ENCODE measurements at regions not wholly inside any gene's neighbourhood (a gene's known extent, or its start where the extent isn't known, plus 50 kb on each side); places are given as distances from the start of the nearest gene placed in this dataset.

DNA sequence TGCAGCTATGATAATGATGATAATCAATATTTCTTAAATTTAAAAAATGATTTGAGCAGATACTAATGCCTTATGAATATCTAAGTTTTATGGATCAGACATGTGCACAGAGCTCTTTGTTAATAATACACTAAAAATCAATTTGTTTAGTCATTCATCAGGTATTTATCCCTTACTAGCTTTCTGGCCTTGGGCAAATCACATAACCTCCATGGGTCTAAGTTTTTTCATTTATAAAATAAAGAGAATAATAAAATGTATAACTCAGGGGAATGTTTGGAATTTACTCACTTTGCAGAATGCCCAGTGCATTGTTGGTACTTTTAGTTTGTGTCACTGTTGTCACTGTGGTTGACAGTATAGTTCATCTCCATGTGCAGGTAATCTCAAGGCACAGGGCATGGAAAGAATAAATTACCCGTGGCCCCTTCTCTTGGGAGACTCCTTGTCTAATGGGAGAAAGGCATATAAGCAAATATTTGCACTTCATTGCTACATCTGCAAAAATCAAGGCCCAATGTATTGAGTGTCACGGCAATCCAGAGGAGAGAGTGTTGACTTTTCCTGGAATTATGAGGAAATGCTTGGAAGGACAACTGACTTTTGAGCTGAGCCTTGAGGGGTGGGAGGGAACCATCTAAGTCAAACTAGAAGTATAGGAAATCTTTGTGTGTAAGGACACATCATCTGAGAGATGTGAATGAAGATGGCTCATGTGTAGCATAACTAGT, 64.7 kb upstream of the CTTNBP2 start:
- no peak overlapping the region for H3K27ac ChIP-seq (ENCODE audit: low read length)
- no peak for TF ChIP-seq EZH2 (optimal IDR thresholded peaks at IDR 0.05; ENCODE audit: low read depth, low read length)
- H3K9me3 ChIP-seq (replicated peaks; ENCODE audit: insufficient read depth, low read length) = no peaks in the 10 kb centered on the region
- no peaks in the 10 kb centered on the region for H4K20me1 ChIP-seq (ENCODE audit: insufficient read depth, low read length)
- H3K27me3 ChIP-seq (replicated peaks; ENCODE audit: insufficient read depth, low read length) = no peaks in the 10 kb centered on the region
- no peaks in the 10 kb centered on the region for H3K9me2 ChIP-seq (replicated peaks; ENCODE audit: insufficient read depth, low read length)
- no peak overlapping the region for H2AFZ ChIP-seq (ENCODE audit: low read length)
- H3K36me3 ChIP-seq (replicated peaks; ENCODE audit: insufficient read depth, low read length) = no peaks in the 10 kb centered on the region
- no peaks in the 10 kb centered on the region for H3K79me2 ChIP-seq (ENCODE audit: low read length)
- DNase-seq = no peak
- H3K4me3 ChIP-seq (ENCODE audit: low read length) = no peak overlapping the region
- H3K9ac ChIP-seq (ENCODE audit: low read length) = no peak overlapping the region
- H3K4me1 ChIP-seq (ENCODE audit: low read length) = peaks cover 13% of the 10 kb centered on the region
- H3F3A ChIP-seq (ENCODE audit: insufficient read depth, low read length) = no peaks in the 10 kb centered on the region
- no peak overlapping the region for H3K4me2 ChIP-seq (ENCODE audit: low read depth, low read length)

DNA sequence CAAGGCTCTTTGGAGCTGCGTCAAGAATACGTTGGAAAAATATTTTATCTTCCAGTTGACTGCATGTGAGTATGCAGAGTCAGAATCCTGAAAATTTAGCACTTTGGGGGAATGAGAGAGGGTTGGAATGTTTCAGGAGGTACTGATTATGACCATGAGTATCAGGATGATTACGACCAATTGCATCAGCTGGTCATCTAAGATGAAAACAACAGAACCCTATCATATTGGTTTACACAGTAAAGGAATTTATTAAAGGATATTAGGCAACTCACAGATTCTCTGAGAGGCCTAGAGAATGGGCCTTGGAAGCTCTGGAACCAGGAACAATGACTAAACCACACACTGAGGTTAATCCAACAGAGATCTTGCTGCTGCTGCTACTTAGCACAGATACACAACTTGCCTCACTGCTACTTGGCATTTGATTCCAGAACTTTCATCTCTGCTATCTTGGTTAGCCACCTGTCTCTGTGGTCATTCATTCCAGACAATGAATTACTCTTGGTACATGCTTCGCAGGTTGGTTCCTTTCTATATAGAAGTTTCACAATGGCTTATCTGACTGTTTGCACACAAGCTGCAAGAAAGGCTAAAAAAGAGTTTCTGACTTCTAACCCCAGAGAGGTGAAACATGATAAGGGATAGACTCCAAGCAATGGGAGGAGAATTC, 68.0 kb upstream of the CTTNBP2 start:
- H3K27me3 ChIP-seq (replicated peaks; ENCODE audit: insufficient read depth, low read length) = no peaks in the 10 kb centered on the region
- no peak overlapping the region for H3K4me3 ChIP-seq (ENCODE audit: low read length)
- TF ChIP-seq EZH2phosphoT487 (IDR thresholded peaks at IDR 0.05; ENCODE audit: low read length) (no peak), EZH2 (optimal IDR thresholded peaks at IDR 0.05; ENCODE audit: low read depth, low read length) (no peak)
- H3K9me3 ChIP-seq (replicated peaks; ENCODE audit: insufficient read depth, low read length) = no peaks in the 10 kb centered on the region
- no peaks in the 10 kb centered on the region for H4K20me1 ChIP-seq (ENCODE audit: insufficient read depth, low read length)
- no peaks in the 10 kb centered on the region for H3K79me2 ChIP-seq (ENCODE audit: low read length)
- no peak overlapping the region; the same call in 1 of the 2 replicates for H3K27ac ChIP-seq (ENCODE audit: low read length)
- no peaks in the 10 kb centered on the region for H3F3A ChIP-seq (ENCODE audit: insufficient read depth, low read length)
- no peaks in the 10 kb centered on the region for H3K9me2 ChIP-seq (replicated peaks; ENCODE audit: insufficient read depth, low read length)
- peak; percentile 71 for DNase-seq
- no peak overlapping the region for H3K9ac ChIP-seq (ENCODE audit: low read length)
- no peak overlapping the region for H3K4me2 ChIP-seq (ENCODE audit: low read depth, low read length)
- no peaks in the 10 kb centered on the region for H3K36me3 ChIP-seq (replicated peaks; ENCODE audit: insufficient read depth, low read length)
- H3K4me1 ChIP-seq (ENCODE audit: low read length) = peaks cover 13% of the 10 kb centered on the region
- no peak overlapping the region for H2AFZ ChIP-seq (ENCODE audit: low read length)

DNA sequence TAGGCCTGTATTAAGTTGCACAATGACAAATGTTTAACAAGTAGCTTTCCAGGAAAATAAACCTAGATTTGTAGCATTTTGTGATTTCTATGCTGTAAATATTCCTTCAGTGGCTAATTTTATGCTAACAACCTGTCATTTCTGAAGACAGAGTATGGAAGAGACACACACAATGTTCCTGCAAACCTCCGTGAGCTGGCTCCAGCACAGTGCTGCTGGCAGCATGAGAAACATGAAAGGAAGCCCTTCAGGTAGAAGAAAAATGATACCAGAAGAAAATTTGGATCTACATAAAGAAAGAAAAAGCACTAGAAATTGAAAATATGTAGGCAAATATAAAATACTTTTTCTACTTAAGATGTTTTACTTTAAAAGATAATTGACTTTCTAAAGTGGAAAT, 69.5 kb upstream of the CTTNBP2 start:
- Histone ChIP-seq H3K4me3 (ENCODE audit: low read length) (no peak overlapping the region), H3K27me3 (replicated peaks; ENCODE audit: insufficient read depth, low read length) (no peaks in the 10 kb centered on the region), H2AFZ (ENCODE audit: low read length) (no peak overlapping the region), H4K20me1 (ENCODE audit: insufficient read depth, low read length) (no peaks in the 10 kb centered on the region), H3F3A (ENCODE audit: insufficient read depth, low read length) (no peaks in the 10 kb centered on the region), H3K9me3 (replicated peaks; ENCODE audit: insufficient read depth, low read length) (no peaks in the 10 kb centered on the region), H3K4me1 (ENCODE audit: low read length) (peaks cover 7% of the 10 kb centered on the region), H3K9me2 (replicated peaks; ENCODE audit: insufficient read depth, low read length) (no peaks in the 10 kb centered on the region), H3K79me2 (ENCODE audit: low read length) (no peaks in the 10 kb centered on the region), H3K27ac (ENCODE audit: low read length) (no peak overlapping the region), H3K36me3 (replicated peaks; ENCODE audit: insufficient read depth, low read length) (no peaks in the 10 kb centered on the region), H3K4me2 (ENCODE audit: low read depth, low read length) (no peak overlapping the region), H3K9ac (ENCODE audit: low read length) (no peak overlapping the region)
- TF ChIP-seq EZH2 (optimal IDR thresholded peaks at IDR 0.05; ENCODE audit: low read depth, low read length) = no peak
- TF ChIP-seq, protein P1, sequence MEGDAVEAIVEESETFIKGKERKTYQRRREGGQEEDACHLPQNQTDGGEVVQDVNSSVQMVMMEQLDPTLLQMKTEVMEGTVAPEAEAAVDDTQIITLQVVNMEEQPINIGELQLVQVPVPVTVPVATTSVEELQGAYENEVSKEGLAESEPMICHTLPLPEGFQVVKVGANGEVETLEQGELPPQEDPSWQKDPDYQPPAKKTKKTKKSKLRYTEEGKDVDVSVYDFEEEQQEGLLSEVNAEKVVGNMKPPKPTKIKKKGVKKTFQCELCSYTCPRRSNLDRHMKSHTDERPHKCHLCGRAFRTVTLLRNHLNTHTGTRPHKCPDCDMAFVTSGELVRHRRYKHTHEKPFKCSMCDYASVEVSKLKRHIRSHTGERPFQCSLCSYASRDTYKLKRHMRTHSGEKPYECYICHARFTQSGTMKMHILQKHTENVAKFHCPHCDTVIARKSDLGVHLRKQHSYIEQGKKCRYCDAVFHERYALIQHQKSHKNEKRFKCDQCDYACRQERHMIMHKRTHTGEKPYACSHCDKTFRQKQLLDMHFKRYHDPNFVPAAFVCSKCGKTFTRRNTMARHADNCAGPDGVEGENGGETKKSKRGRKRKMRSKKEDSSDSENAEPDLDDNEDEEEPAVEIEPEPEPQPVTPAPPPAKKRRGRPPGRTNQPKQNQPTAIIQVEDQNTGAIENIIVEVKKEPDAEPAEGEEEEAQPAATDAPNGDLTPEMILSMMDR (IDR thresholded peaks at IDR 0.05; ENCODE audit: low read length) = no peak
- no peak for TF ChIP-seq EZH2phosphoT487 (IDR thresholded peaks at IDR 0.05; ENCODE audit: low read length)
- no peak for DNase-seq

DNA sequence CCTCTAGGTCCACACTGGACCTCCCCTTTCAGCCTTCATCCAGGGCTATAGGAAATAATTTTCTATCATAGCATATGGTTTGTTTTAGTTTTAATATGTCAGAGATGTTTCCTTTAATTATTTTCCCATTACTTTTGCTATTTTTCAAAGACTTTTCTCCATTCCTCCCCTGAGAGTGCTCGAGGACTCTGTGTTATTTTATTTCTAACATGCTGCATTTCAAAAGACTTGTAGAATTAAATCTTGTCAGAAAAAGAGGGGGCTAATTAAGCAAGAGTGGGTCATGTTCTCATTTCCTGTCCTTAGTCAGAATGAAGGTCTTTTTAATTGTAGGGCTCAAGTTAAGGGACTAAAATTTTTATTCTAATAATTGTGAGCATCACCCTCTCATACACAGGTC, 71.6 kb upstream of the CTTNBP2 start:
- no peaks in the 10 kb centered on the region for H4K20me1 ChIP-seq (ENCODE audit: insufficient read depth, low read length)
- no peak overlapping the region for H3K4me3 ChIP-seq (ENCODE audit: low read length)
- peaks cover 7% of the 10 kb centered on the region for H3K4me1 ChIP-seq (ENCODE audit: low read length)
- no peaks in the 10 kb centered on the region for H3K9me3 ChIP-seq (replicated peaks; ENCODE audit: insufficient read depth, low read length)
- no peak overlapping the region for H3K27ac ChIP-seq (ENCODE audit: low read length)
- no peaks in the 10 kb centered on the region for H3K27me3 ChIP-seq (replicated peaks; ENCODE audit: insufficient read depth, low read length)
- TF ChIP-seq EZH2phosphoT487 (IDR thresholded peaks at IDR 0.05; ENCODE audit: low read length) = no peak
- TF ChIP-seq EZH2 (optimal IDR thresholded peaks at IDR 0.05; ENCODE audit: low read depth, low read length) = no peak
- TF ChIP-seq, protein P1 (IDR thresholded peaks at IDR 0.05; ENCODE audit: low read length) = no peak
- H3K9me2 ChIP-seq (replicated peaks; ENCODE audit: insufficient read depth, low read length) = no peaks in the 10 kb centered on the region
- no peaks in the 10 kb centered on the region for H3K79me2 ChIP-seq (ENCODE audit: low read length)
- H3K36me3 ChIP-seq (replicated peaks; ENCODE audit: insufficient read depth, low read length) = no peaks in the 10 kb centered on the region
- no peaks in the 10 kb centered on the region for H3F3A ChIP-seq (ENCODE audit: insufficient read depth, low read length)
- H3K9ac ChIP-seq (ENCODE audit: low read length) = no peak overlapping the region
- no peak overlapping the region for H3K4me2 ChIP-seq (ENCODE audit: low read depth, low read length)
- H2AFZ ChIP-seq (ENCODE audit: low read length) = no peak overlapping the region
- no peak for DNase-seq

Data from MM.1S (cell line).